Sciatic nerve (tissue), 2 donors: ENCODE measurements at regions not wholly inside any gene's neighbourhood (a gene's known extent, or its start where the extent isn't known, plus 50 kb on each side); places are given as distances from the start of the nearest gene placed in this dataset.
A peak's percentile ranks its signal among the peaks of the same experiment; 100 is the strongest.

Experiments
- ATAC-seq: fragments of 200-7000 bp; cut with Tn5 transposase; one replicate; pipeline ENCODE4 v1.9.1; 2020; ENCODE audit warnings: mild to moderate bottlenecking, moderate library complexity
- DNase-seq: peaks from one replicate; pipeline ENCODE4 v3.0.0-alpha.2; 2020; ENCODE audit warnings: low spot score
- intact Hi-C: fragments of 100-400 bp; cut with DNase I; formaldehyde crosslinking; loops from one replicate; pipeline ENCODE4 v1.14.2; 2022
- donor health status: DM: no; HTN: no; CAD: no.
- donor health status: DM: no; HTN: no; CAD: no.

GRCh38 chr2:41926614-41927580, 120.9 kb upstream of the PKDCC start:
- ATAC-seq (peak; percentile 31), DNase-seq (no peak)
- intact Hi-C loops: no loop called here

DNA sequence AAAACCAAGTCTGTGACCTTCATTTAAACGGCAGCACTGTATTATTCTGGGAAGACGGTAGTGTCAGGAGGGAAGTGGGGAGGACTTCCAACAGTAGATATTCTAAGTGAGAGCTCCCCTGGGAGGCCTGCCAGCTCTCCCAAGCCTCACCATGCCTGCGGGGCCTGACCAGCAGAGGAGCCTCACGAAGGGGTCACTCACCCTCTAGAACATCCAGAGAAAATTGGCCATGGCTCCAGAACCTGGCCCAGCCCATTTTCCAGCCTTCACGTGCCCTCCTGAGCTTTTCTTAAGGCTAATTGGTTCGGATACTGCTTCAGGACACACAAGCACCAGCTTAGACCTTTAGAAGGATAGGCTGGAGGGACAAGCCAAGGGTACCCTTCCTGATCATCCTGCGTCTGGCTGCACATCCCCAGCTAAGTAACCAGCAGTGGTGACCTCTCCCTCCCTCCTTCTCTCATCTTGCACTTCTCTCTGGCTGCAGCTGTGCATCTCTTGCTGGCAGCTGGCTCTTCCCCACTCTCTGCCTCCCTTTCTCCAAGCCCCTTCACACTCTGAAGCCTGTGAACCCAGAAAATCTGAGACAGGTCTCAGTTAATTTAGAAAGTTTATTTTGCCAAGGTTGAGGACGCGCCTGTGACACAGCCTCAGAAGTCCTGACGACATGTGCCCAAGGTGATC, 120.1 kb upstream of the PKDCC start:
- ATAC-seq (no peak), DNase-seq (no peak)
- intact Hi-C loops: no loop called here

DNA sequence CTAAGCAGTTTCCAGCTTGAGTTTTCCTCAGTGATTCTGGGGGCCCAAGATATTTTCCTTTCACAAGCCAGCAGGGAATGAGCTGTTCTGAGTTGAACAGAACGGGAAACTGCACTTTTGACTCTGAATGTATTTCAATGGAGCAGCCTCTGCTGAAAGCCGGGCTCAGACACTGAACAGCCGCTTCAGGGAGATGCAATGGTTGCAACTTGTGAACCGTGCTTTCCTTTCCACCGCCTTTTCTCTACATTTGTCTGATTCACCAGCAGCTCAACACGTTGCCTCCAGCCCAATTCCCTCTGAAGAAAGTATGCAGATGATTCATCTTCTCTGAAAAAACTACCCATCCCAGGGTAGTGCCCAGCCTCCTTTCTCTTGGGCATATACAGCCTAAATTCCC, 119.3 kb upstream of the PKDCC start:
- no peak for DNase-seq
- intact Hi-C loops: no loop called here
- ATAC-seq: no peak

GRCh38 chr2:41930807-41931566, 116.8 kb upstream of the PKDCC start:
- ATAC-seq (peak; percentile 6), DNase-seq (peak; percentile 71)
- intact Hi-C loops: no loop called here

- peak; percentile 94 for DNase-seq
- intact Hi-C loops: no loop called here
- ATAC-seq: peak; percentile 90
Measured at GRCh38 chr2:41932241-41933045, 115.4 kb upstream of the PKDCC start.

- ATAC-seq: no peak
- intact Hi-C loops: no loop called here
- DNase-seq: no peak
Measured at GRCh38 chr2:41933046-41933420, 114.8 kb upstream of the PKDCC start.

DNA sequence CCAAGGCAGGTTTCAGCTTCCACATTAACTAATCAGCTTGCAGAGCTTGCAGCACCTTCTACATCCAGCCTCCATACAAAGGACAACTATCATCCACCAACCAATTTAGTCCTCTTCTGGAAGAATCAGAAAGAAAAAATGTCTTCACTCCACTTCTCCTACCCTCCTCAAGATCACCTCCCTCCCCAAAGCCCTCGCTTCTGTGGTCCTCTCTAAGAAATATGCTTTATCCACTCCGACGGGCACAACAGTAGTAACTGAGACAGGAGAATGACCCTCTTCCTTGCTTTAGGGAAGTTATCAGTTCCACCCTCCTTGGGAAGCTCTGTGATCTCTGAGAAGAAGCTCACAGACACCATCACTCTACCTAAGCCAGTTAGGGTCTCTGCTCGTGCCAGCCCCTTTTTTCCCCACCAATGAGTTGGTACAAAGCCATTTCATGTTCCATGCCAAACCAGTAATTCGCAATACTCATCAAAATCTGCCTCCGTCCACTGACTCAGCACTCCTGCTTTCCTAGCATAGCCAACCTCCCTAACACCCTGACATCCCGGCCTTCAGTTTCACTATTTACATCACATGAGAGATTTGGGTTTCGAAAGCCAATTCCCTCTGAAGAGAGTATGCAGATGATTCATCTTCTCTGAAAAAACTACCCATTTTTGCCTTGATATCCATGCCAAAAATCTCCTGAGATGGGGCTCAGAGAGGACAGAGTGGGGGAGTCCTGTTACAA, 114.1 kb upstream of the PKDCC start:
- ATAC-seq (peak; percentile 69), DNase-seq (no peak)
- intact Hi-C loops: no loop called here

GRCh38 chr2:41934329-41934958, 113.4 kb upstream of the PKDCC start:
- DNase-seq (no peak), ATAC-seq (peak; percentile 38)
- intact Hi-C loops: no loop called here

DNA sequence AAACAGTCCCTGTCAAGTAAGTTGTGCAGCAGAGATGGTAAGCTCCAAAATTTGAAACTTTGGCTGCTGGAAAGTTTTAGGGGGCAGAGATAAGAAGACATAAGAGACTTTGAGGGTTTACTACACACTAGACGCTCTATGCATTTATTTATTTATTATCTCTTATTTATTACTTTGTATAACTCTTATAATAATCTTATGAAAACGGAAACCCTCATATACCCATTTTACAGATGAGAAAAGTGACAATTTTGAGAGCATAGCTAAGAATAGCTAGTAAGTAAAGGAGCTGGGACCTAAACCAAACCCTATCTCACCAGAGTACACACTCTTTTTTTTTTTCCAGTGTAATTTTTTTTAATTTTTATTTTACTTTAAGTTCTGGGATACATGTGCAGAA, 112.8 kb upstream of the PKDCC start:
- intact Hi-C loops: no loop called here
- ATAC-seq (no peak), DNase-seq (no peak)

GRCh38 chr2:41935825-41936224, 112.0 kb upstream of the PKDCC start:
- no peak for DNase-seq
- ATAC-seq: no peak
- intact Hi-C loops: no loop called here

GRCh38 chr2:41936771-41937463, 110.9 kb upstream of the PKDCC start:
- DNase-seq (no peak), ATAC-seq (no peak)
- intact Hi-C loops: no loop called here

- no peak for ATAC-seq
- intact Hi-C loops: no loop called here
- DNase-seq: no peak
Measured at GRCh38 chr2:41937464-41937906, 110.3 kb upstream of the PKDCC start.

DNA sequence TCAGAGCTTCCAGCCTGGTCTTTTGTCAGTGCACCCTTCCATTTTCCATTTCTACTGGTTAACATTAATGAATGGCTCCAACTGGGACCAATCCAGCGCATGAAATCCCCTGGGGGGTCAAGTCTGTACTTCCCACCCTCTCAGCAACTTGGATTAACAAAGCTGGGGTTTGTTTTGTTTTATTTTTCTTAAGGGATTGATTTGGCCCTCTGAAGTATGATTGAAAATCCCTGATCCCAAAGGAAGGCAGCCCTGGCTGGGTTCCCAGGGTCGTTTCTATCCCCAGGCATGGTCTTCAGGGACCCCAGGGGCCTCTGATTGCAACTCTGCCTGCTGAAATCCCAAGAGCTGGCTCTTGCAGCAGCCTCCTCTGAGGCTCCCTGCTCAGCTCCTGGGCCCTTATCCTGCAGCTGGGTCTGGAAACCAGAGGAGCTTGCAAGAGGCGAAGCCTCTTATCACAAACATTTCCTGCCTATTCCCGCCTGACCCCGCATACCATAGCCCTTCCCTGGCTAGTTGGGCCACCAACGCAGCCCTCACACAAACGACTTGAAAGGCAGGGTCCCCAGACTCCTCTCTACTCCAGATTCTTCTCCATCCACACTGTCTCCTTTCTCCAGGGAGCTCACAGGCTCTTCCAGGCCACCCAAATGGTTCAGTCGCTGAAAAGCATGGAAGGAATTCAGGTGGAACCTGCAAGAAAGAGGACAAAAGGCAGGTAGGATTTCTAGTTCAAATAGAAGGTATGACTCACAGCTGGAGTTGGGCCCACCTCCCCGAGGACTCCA, 109.7 kb upstream of the PKDCC start:
- ATAC-seq: no peak
- no peak for DNase-seq
- intact Hi-C loops: no loop called here

GRCh38 chr2:41940060-41940744, 107.6 kb upstream of the PKDCC start:
- peak; percentile 30 for ATAC-seq
- intact Hi-C loops: no loop called here
- DNase-seq: no peak

DNA sequence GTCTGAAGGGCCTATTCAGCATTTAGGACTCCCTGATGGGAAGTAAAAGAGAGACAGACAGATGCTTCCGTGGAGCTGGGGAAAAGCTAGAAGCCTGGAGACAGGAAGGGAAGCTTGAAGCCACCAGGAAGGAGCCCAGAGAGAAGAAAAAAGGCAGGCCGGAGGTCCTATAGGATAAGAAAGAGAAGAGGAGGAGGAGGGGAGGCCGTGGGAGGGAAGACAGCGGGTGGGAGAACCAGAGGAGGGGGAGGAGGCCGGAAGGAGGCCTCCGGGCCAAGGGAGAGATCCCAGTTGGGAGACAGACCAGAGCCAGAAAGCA, 107.1 kb upstream of the PKDCC start:
- intact Hi-C loops: no loop called here
- DNase-seq (no peak), ATAC-seq (peak; percentile 3)

GRCh38 chr2:41941831-41942230, 106.0 kb upstream of the PKDCC start:
- DNase-seq (no peak), ATAC-seq (no peak)
- intact Hi-C loops: no loop called here
